PC-3 (cell line): ENCODE measurements at regions not wholly inside any gene's neighbourhood (a gene's known extent, or its start where the extent isn't known, plus 50 kb on each side); places are given as distances from the start of the nearest gene placed in this dataset.

Experiments used
- CTCF ChIP-seq: fragments of 300-600 bp; sonication (generic); conservative IDR thresholded peaks from 2 replicates; pipeline ENCODE4 v1.5.1; 2017; ENCODE audit warnings: antibody characterized with exemption, low read depth, mild to moderate bottlenecking, low read length
- EZH2 ChIP-seq: fragments of 300-600 bp; sonication (generic); IDR thresholded peaks from one replicate; pipeline ENCODE4 v1.6.1; 2017; ENCODE audit warnings: antibody characterized with exemption, mild to moderate bottlenecking, low read length; ENCODE audit not compliant: unreplicated experiment

GRCh38 chr15:72845981-72846383 lies 62.4 kb upstream of the ADPGK start:
- no peak for TF ChIP-seq CTCF
- TF ChIP-seq EZH2 = no peak
